ENCODE measurements at regions not wholly inside any gene's neighbourhood (a gene's known extent, or its start where the extent isn't known, plus 50 kb on each side); places are given as distances from the start of the nearest gene placed in this dataset.

DNA sequence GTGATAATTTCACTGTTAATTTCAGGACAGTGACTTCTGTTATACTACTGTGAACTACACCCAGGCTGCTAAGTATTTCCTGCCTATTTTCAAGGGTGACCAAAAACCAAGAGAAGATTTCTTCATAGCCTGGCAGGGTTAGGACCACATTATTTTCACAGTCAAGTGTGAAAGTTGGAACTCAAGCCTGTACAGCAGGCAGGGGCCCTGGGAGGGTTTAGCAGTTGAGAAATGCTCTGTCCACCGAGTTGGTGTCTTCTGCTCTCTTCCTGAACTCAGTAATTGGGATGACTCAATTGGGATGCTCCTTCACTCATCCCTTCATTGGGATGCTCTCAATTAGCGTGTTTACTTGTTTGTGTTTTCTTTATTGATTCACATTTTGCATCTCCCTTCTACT, 347.3 kb upstream of the CDH11 start:
- DNase-seq: no peak

DNA sequence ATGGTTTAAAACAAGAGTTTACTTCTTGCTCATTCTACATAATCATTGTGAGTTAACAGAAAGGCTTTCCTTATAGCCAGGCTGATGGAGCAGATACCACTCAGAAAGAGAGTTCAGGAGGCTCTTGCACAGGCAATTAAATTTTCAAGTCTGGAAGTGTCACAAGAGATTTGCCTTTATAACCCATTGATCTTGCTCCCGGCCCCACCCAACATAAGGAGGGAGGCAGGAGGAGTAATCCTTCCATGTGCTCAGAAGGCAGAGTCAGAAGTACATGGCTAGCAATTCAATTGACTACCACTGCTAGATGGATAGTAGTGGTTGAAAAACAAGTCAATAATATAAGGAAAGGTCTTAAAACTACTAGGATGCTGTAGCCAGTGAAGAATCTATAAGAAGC, 346.3 kb upstream of the CDH11 start:
- DNase-seq: no peak

DNA sequence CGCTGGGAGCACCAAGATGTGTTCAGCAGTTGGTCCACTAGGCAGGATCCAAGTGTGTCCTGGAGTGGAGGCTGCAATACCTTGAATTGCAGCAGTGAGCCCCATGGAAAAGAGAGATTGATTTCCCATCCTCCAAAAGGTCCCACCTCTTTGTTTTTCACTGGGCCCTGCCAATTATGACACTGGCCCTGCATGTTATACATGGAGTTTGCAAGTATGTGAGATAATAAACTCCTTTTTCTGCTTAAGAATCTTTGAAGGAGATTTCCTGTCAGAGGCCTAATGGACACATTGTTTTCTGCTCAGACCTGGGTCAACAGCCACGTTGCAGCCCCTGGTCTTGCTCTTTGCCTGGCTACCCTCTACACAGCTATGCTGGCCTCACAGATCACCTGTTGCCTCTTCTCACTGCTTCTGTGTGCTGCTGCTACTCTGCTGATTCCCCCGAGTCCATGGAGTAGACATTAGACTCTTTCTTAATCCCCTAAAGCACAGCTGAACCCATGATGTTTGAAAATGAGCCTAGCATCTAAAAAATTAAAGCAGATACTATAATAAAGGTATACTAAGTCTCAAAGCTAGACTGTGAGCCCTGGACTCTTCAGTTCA, 341.9 kb upstream of the CDH11 start:
- no peak for DNase-seq

DNA sequence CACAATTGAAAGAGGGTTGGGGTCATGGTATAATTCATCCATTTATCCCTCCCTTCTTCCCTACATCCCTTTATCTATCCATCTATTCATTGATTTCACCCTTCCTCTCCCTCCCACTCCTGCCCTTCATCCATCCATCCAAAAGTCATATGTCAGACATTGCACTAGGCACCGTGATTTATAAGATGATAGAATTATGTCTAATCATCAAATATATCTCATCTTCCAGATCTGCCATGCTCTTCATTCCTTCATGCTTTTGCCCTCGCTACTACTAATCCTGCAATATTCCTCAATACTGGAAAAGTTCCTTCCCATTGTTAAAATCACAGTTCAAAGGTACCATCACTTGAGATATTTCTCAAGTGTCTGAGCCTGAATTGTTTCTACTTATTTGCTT, 335.2 kb upstream of the CDH11 start:
- no peak for DNase-seq

DNA sequence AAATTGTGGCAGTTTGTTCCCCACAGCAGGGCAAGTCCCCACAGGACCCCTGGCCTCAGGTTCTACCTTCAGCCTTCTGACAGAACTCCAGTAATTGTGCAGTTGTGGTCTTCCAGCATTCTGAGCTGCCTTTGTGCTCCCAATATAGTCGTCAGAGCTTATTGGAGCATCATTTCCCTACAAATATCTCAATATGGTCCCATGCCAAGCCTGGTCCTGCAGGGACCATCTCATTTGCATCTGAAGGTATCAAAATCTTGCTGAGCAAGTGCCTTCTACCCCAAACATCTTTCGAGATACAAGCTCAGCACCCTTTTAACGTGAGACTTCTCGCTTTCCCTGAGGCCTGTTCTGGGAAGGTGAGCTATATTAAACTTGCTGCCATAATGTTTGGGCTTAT, 333.9 kb upstream of the CDH11 start:
- DNase-seq: no peak

DNA sequence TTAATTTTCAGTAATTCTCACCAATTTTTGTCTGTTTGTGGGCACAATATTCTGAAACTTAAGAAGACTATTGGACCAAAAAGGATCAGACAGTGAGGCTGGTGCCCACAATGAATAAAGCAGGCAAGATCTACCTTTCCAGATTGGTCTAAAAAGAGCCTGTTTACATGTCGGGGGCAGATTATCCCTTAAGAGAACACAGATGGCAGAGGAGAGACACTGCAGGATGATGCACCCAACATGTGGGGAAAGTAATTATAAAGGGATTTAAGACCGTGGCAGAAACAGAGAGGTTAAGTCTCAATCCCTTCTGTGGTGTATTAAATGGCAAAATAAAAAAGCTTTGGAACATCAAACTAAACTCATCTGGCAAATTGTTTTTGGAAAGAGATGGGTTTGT, 331.8 kb upstream of the CDH11 start:
- DNase-seq: no peak

DNA sequence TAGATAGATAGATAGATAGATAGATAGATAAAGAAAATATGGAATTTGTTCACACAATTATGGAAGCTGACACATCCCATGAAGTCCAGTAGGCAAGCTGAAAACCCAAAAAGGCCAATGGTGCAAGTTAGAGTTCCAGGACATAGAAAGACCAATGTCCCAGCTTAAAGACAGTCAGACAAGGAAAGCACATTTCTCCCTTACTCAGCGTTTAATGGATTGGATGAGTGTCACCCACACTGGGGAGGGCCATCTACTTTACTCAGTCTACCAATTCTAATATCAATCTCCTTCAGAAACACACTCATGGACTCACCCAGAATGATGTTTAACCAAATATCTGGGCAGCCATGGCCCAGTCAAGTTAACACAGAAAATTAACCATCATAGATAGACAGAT, 327.7 kb upstream of the CDH11 start:
- no peak for DNase-seq

DNA sequence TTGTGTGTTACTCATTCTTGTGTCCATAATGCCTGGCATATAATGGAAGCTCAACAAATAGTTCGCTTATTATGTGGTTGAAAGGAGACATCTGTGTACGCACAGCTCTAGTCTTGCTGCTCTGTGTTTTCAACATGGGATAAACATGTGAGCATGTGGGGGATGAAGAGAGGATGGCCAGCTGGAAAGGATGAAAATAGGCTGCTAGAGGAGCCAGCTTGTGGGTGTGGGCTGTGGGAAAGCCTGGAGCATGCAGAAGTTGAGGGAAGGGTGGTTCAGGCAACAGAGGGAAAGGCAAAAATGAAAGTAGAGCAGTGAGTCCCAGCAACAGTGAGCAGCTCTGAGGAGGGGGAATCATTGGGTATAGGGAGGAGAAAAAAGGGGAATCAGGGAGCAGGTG, 324.6 kb upstream of the CDH11 start:
- no peak for DNase-seq

DNA sequence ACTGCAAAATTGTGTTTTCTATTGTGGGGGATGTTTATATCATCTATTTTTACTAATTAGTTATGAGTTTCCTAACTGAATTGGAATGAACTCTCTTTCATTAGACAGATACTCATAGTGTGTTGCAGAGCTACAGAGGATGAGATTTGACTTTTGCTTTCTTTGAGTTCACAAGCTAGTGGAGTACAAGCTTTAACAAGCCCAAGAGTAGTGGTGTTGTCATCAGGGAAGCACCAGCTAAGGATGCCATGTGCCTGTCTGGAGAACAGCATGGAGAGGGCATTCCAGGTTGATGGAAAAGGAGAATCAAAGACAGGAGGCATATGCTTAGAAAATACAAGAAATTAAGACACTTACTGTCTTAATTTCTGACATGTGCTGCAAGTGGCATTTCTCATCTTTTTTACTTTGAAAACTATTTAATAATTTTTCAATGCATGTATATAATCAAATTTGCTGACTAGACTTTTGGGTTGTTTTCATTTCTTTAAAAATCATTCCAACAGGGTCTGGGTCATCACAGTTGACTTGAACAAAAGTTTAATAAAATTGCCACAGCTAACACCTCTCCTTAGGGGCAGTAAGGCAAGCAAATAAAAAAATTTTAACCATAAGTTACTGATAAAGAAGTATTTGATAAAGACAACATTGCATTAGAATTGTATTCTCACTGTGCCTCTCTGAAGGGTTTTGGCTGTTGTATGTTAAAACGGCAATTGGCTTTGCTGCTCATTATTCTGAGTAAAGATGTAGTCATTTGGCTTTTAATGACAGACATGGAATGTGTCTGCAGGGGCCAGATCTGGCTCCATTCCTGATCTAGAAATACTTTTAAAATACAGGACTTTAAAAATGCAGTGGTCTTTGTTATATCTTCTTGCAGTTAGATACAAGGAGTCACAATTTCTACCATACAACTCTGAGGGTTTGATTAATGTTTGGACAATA, 323.7 kb upstream of the CDH11 start:
- DNase-seq: no peak

DNA sequence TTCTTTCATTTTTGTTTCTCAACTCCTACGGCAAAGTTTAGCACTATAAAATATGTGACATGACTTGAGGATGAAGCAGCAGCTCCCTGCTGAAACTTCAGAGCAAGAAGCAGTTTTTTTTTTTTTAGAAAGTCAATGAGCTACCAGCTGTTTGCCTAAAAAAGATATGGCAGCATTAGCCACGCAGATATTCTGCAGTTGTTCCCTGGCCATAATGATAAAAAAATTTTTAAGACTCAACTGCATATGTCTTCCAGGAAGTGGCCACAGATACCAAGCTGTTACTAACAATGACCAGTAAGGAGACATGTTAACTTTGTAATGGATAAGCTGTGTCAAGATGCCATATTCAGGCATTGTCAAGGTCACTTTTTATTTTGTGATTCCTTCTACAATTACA, 319.6 kb upstream of the CDH11 start:
- no peak for DNase-seq

DNA sequence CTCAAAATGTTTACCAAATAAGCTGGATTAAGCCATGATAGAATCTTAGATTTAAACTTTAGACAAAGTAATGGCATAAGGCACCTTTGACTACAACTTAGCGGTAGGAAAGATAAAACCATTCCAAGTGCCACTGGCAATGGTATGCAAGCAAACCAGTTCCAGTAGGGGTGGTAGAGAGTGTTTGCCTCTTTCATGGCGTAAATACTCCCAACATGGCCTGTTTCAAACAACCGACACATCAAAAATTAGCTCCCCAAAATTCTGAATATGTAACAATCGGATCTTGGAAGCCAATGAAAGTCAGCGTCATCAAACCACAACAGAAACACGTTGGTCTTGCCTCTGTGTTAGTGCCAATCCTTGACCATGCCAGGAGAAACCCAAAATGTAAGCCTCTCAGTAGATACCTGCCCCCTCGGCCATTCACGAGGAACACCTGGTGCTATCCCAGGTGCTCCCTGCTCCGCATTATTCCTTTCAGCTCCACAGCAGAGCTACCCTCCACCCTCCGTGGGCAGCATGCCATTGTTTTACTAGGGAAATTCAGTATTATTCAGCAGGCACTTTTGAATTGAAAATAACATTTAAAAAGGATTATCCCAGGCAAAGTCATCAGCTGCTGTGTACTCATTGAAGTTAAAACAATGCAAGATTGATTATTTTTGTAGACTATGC, 307.8 kb upstream of the CDH11 start:
- no peak for DNase-seq

DNA sequence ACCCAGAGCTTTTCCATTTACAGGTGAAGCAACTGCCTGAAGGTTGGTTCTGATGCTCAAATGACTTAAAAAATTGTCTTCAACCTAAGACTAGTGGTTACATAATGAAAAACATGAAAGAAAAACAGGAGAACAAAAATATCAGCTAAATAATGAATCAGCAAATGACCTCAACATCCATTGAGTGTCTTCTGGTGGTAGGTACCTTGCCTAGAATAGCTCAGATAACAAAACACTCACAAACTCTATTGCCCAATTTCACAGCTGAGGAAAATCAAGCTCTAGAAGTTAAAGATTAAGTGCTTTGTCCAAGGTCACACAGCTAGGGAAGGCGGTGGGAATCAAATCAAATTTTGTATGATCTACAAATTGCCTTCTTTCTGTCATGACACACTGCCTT, 304.6 kb upstream of the CDH11 start:
- no peak for DNase-seq

DNA sequence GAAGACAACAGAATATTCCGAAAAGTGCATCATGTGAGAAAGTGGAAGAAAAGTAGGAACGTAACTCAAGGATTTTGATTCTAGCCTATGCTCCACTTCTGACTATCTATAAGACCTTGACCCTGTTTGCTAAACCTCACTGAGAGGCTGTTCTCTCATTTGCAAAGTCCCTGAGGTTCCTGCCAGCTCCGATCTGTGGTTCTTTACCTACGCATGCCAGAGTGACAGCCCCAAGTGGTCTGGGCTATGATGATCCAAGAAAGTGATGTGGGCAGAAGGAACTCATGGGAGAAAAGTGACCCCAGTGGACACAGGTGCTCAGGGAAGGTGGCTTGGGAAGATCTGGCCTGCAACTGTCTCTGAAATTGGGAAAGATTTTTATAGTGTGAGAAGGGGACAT, 301.1 kb upstream of the CDH11 start:
- no peak for DNase-seq

DNA sequence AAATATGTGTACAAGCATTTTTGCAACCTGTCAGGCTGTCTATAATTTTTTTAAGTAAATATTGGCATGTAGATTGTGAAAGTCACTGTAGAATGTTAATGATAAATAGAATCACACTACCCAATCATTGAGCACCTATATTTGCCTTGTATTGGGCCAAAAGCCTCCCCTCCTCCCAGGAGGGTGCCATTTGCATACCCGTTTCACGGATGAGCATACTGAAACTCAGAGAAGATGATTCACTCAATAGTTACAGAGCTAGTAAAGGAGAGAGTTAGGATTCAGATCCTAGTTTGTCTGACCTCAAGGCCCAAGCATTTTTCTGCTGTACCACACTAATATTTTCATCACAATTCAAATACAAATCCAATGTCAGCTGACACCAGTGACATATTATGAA, 299.7 kb upstream of the CDH11 start:
- no peak for DNase-seq

DNA sequence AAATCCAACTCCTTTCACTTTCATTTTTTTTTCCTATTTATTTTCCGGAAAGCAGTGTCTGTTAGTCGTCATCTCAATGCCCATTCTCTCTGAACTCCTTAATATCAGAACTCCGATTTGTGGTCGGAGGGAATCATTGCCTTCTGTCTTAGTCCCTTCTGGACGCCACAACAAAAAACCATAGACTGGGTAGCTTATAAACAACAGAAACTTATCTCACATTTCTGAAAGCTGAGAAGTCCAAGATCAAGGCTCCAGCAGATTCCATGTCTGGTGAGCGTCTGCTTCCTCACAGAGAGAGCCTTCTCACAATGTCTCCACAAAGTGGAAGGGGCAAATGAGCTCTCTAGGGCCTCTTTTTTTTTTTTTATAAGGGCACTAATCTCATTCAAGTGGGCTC, 296.6 kb upstream of the CDH11 start:
- no peak for DNase-seq

DNA sequence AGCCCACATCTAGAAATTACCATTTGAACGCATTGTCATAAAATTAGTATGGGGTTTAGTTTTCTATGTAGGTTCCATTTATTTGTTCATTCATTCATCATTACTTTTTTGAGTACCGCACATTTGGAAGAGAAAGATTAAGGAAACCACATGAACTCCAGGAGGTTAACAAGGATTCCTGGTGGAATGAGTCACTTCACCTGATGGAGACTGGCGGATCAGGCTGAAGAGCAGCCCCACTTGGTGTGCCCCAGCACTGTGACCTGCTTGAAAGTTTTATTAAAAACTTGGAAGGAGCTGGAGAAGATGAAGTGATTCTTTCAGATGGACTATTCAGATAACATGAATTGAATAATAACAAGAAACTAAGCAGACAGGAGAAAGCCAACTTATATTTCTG, 293.6 kb upstream of the CDH11 start:
- no peak for DNase-seq

DNA sequence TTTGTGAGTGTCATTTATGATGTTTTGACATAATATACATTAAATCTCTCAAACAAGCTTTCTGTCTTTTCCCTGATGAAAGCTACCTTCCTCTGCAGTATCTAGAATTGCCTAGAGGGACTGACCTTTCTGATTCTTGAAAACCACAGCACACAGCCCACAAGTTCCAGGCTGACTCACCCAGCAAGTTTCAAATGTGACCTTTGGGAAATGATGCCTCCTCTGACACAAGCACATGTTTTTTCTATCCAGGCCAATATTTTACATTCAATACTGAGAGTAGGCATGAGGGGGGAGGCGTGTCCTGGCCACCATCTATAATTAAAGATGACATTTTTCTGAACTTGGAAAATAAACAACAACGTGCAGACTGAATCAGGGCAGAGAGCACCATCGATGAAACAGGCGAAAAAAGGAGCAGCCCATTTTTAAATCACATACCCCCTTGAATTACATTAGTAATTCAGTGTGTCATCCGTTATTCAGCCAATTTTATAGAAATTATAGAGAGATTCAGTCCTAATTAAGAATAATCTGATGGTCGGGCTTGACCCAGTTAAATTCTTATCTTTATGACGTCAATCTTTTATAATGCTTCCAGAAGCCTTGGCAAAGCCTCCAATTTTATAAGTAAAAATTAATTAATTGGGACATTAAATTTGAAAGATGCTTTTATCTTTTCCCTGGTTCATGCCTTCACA, 292.6 kb upstream of the CDH11 start:
- DNase-seq: no peak

DNA sequence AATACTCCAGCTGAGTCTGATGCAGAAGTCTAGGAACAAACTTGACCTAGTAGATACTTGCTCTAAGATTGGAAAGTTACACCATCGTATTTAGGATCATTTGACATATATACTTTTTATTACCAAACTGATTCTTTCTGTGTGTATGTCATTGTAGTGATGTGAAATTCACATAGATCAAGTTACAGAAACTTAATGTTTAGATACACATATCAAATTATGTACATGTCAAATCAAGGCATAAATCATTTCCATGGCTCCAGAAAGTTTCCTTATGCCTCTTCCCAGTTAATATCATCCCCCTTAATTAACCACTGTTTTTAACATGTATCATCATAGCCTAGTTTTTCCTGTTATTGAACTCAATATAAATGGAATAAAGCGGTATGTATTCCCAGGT, 292.0 kb upstream of the CDH11 start:
- DNase-seq: no peak

DNA sequence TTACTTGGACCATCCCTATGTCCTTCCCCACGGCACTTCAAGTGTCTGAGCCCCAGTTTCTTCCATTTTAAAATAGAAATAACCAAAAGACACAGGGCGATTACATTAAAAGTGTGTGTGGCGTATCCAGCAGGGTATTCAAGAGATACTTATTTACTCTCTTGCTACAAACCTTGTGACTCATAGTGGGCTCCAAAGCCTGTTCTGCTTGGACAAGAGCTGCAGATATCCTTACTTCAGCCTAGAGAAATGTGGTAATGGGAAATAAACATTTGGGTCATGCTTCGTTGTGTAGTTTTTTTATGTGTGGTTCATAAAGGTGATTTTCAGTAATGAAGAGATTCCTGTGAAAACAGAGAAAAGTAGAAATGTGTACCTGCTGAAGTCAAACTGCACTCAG, 288.9 kb upstream of the CDH11 start:
- no peak for DNase-seq

DNA sequence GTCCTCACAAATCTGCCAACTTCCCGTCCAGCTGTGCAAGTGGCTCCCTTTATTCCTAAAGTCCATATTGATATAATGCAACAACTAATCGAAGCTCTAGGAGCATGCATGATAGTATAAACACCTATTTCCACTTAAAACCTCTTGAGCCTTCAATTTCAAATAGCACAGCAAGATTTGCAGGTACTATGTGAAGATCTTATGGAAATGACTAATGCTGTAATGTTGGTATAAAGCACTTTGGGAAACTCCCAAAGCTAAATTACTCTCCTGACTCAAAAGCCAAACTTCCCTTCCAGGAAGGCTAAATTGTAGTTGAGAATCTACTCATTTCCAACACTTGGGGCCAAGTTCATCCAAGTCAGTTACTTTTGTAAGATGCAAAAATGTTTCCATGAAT, 287.6 kb upstream of the CDH11 start:
- no peak for DNase-seq

DNA sequence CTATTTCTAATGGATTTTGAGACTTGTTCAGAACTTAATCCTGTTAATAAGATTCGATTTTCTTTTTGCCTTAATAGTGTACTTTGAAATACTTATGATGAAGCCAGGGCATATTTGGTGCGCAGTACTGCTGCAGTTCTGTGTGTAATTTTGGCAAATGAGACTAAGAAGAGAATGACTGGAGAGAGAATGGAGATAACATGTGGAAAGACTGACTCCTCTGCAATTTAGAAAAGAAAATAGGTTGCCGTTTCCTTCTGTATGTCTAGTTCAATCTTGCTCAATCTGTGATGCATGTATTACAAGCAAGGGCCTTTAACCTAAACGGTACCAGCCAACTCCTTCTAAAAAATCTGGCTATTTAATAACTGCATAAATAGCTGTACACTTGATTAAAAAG, 285.1 kb upstream of the CDH11 start:
- no peak for DNase-seq

DNA sequence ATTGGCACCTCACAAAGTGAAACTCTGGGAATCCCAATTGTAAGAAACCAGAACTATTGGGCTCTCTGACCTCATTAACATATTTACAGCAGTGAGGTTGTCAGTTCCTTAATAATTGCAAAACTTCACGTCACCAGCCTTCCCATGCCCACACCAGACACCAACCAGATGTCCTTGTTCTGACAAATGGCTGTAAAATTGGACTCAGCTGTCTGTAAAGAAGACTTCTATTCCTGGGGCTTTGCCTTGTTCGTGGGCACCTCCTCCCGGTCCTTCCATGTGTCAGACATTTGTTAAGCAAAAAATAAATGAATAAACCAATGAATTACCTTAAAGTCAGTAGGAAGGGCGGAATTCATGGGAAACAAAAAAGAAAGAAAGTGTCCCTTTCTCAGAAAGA, 284.3 kb upstream of the CDH11 start:
- no peak for DNase-seq

DNA sequence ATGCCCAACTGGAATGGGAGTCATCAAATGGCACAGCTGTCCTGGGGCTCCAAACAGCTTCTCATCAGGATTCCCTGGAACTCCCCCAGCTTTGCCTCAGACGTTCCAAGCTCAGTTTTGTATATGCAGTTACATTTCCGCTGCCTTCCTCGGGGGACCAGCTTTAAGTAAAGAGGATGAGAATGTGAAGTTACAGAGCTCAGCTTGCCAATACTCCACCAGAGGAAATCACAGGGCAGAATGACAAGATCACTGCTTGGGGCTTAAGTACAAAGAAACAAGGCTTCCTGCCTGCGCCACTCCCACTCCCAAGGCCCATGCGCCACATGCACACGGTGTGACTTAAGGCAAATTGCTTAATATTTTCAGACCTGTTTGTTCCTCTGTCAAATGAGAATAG, 272.4 kb upstream of the CDH11 start:
- DNase-seq: no peak
